WTC11 (cell line): ENCODE measurements at regions not wholly inside any gene's neighbourhood (a gene's known extent, or its start where the extent isn't known, plus 50 kb on each side); places are given as distances from the start of the nearest gene placed in this dataset.

ENCODE experiments used
- ATAC-seq: fragments of 200-7000 bp; cut with Tn5 transposase; 2 replicates; pipeline ENCODE4 v1.10.0; 2021; ENCODE audit warnings: mild to moderate bottlenecking, moderate library complexity
- CTCF ChIA-PET: fragments of 300-600 bp; sonication (Branson Sonifier 250); formaldehyde crosslinking; loops from one replicate; lab custom pipeline; 2021; ENCODE audit warnings: antibody characterized with exemption; lab: Charles Lee
- POLR2A ChIA-PET: fragments of 350-600 bp; sonication (Branson Sonifier 250); formaldehyde crosslinking; loops from one replicate; lab custom pipeline; 2021; ENCODE audit warnings: antibody characterized with exemption; lab: Charles Lee
- DNase-seq: peaks from one replicate; pipeline ENCODE4 v3.0.0; 2021; ENCODE audit warnings: low spot score
- H3K27ac Mint-ChIP-seq: 2 replicates; pipeline ENCODE4 v1.8.0; 2021; ENCODE audit warnings: mixed read lengths
- H3K27me3 Mint-ChIP-seq: 2 replicates; pipeline ENCODE4 v1.8.0; 2021; ENCODE audit warnings: low read depth, mild to moderate bottlenecking, moderate library complexity, mixed read lengths
- H3K36me3 Mint-ChIP-seq: 2 replicates; pipeline ENCODE4 v1.8.0; 2021; ENCODE audit warnings: mixed read lengths
- H3K4me1 Mint-ChIP-seq: 2 replicates; pipeline ENCODE4 v1.8.0; 2022; ENCODE audit warnings: mixed read lengths
- H3K4me3 Mint-ChIP-seq: 2 replicates; pipeline ENCODE4 v1.8.0; 2021; ENCODE audit warnings: mild to moderate bottlenecking, moderate library complexity, mixed read lengths
- H3K9me3 Mint-ChIP-seq: 2 replicates; pipeline ENCODE4 v1.8.0; 2021; ENCODE audit warnings: mixed read lengths
- ATF2 ChIP-seq: sonication (generic); formaldehyde crosslinking; IDR thresholded peaks from 2 replicates; pipeline ENCODE4 v1.8.1; 2022; ENCODE audit warnings: low read depth, missing genetic modification reagents, borderline replicate concordance
- E2F1 ChIP-seq: sonication (generic); formaldehyde crosslinking; IDR thresholded peaks from 2 replicates; pipeline ENCODE4 v1.8.0; 2022; ENCODE audit warnings: mild to moderate bottlenecking, missing genetic modification reagents
- E2F4 ChIP-seq: sonication (generic); formaldehyde crosslinking; IDR thresholded peaks from 2 replicates; pipeline ENCODE4 v1.8.1; 2022; ENCODE audit warnings: low read depth, mild to moderate bottlenecking, moderate library complexity, missing genetic modification reagents, borderline replicate concordance
- FOXK1 ChIP-seq: sonication (generic); formaldehyde crosslinking; IDR thresholded peaks from 2 replicates; pipeline ENCODE4 v1.8.0; 2022; ENCODE audit warnings: mild to moderate bottlenecking, moderate library complexity, missing genetic modification reagents
- FOXP4 ChIP-seq: sonication (generic); formaldehyde crosslinking; IDR thresholded peaks from 2 replicates; pipeline ENCODE4 v1.8.0; 2022; ENCODE audit warnings: mild to moderate bottlenecking, missing genetic modification reagents
- HMGA2 ChIP-seq: fragments of 250-450 bp; sonication (Bioruptor Pico); IDR thresholded peaks from 2 replicates; pipeline ENCODE4 v1.4.0; 2021; ENCODE audit warnings: mild to moderate bottlenecking, moderate library complexity
- HMGXB4 ChIP-seq: sonication (generic); formaldehyde crosslinking; IDR thresholded peaks from 2 replicates; pipeline ENCODE4 v1.8.1; 2023; ENCODE audit warnings: mild to moderate bottlenecking, moderate library complexity, missing genetic modification reagents
- IRF1 ChIP-seq: sonication (generic); formaldehyde crosslinking; IDR thresholded peaks from 2 replicates; pipeline ENCODE4 v1.8.0; 2023; ENCODE audit warnings: missing genetic modification reagents
- IRF2 ChIP-seq: sonication (generic); formaldehyde crosslinking; IDR thresholded peaks from 2 replicates; pipeline ENCODE4 v1.8.0; 2022; ENCODE audit warnings: low read depth, missing genetic modification reagents, borderline replicate concordance
- NFATC4 ChIP-seq: fragments of 250-450 bp; sonication (Bioruptor Pico); IDR thresholded peaks from 2 replicates; pipeline ENCODE4 v1.9.0; 2021; ENCODE audit warnings: mild to moderate bottlenecking
- NR3C1 ChIP-seq: sonication (generic); formaldehyde crosslinking; conservative IDR thresholded peaks from 2 replicates; pipeline ENCODE4 v1.8.1; 2023; ENCODE audit warnings: low read depth, mild to moderate bottlenecking, missing genetic modification reagents
- TP53 ChIP-seq: sonication (generic); formaldehyde crosslinking; IDR thresholded peaks from 2 replicates; pipeline ENCODE4 v1.8.1; 2023; ENCODE audit warnings: mild to moderate bottlenecking, missing genetic modification reagents
- ZBTB43 ChIP-seq: sonication (generic); formaldehyde crosslinking; IDR thresholded peaks from 2 replicates; pipeline ENCODE4 v1.8.1; 2023; ENCODE audit warnings: mild to moderate bottlenecking, missing genetic modification reagents
- ZNF219 ChIP-seq: sonication (generic); formaldehyde crosslinking; IDR thresholded peaks from 2 replicates; pipeline ENCODE4 v1.8.0; 2023; ENCODE audit warnings: missing genetic modification reagents, mild to moderate bottlenecking, borderline replicate concordance
- ZNF263 ChIP-seq: sonication (generic); formaldehyde crosslinking; IDR thresholded peaks from 2 replicates; pipeline ENCODE4 v1.8.1; 2022; ENCODE audit warnings: low read depth, mild to moderate bottlenecking, moderate library complexity, missing genetic modification reagents
- ZNF416 ChIP-seq: fragments of 250-450 bp; sonication (Bioruptor Pico); IDR thresholded peaks from 2 replicates; pipeline ENCODE4 v1.9.0; 2021; ENCODE audit warnings: mild to moderate bottlenecking, inconsistent platforms
- ZNF423 ChIP-seq: fragments of 250-450 bp; sonication (Bioruptor Pico); IDR thresholded peaks from 2 replicates; pipeline ENCODE4 v2.1.2; 2022; ENCODE audit warnings: mild to moderate bottlenecking, moderate library complexity
- ZNF671 ChIP-seq: fragments of 250-450 bp; sonication (Bioruptor Pico); IDR thresholded peaks from 2 replicates; pipeline ENCODE4 v1.8.0; 2021; ENCODE audit warnings: mild to moderate bottlenecking

GRCh38 chr4:36692586-36692985 is 411.2 kb downstream of the DTHD1 start:
- POLR2A ChIA-PET = no interaction called here
- TF ChIP-seq ZNF423 (CRISPR knock-in tag) (no peak), FOXP4 (CRISPR knock-in tag) (no peak), ZNF263 (no peak), HMGXB4 (no peak), NFATC4 (CRISPR knock-in tag) (no peak), E2F4 (no peak), IRF1 (CRISPR knock-in tag) (no peak), ZNF219 (CRISPR knock-in tag) (no peak), E2F1 (no peak), HMGA2 (no peak), ZBTB43 (CRISPR knock-in tag) (no peak), ATF2 (CRISPR knock-in tag) (no peak), IRF2 (CRISPR knock-in tag) (no peak), NR3C1 (CRISPR knock-in tag) (no peak), ZNF671 (CRISPR knock-in tag) (no peak), ZNF416 (CRISPR knock-in tag) (no peak), TP53 (CRISPR knock-in tag) (no peak), FOXK1 (CRISPR knock-in tag) (no peak)
- TF ChIP-seq, all 79 proteins: peak for 0
- ATAC-seq (no peak), DNase-seq (no peak)
- Mint-ChIP-seq H3K9me3 (peaks cover 25% of the 10 kb centered on the region), H3K27me3 (no peaks in the 10 kb centered on the region), H3K4me1 (no peaks in the 10 kb centered on the region), H3K36me3 (peaks cover 14% of the 10 kb centered on the region), H3K4me3 (no peak overlapping the region), H3K27ac (no peak overlapping the region)
- CTCF ChIA-PET = no interaction called here
